Trophoblast cell (in vitro differentiated cells and primary cell): ENCODE measurements at regions not wholly inside any gene's neighbourhood (a gene's known extent, or its start where the extent isn't known, plus 50 kb on each side); places are given as distances from the start of the nearest gene placed in this dataset.

Experiments
- DNase-seq, 2 donors: peaks; one replicate each; pipeline ENCODE4 v3.0.0-alpha.2; 2016
- H2AFZ ChIP-seq: 2 replicates; pipeline ENCODE4 v1.6.1; 2013; ENCODE audit warnings: low read length, moderate library complexity, mild to moderate bottlenecking; ENCODE audit not compliant: insufficient read depth, poor library complexity
- H2AK5ac ChIP-seq: 2 replicates; pipeline ENCODE4 v1.6.1; 2013; ENCODE audit warnings: mild to moderate bottlenecking, low read length
- H2BK120ac ChIP-seq: 2 replicates; pipeline ENCODE4 v1.6.1; 2013; ENCODE audit warnings: low read length, mild to moderate bottlenecking, moderate library complexity; ENCODE audit not compliant: insufficient read depth, poor library complexity
- H2BK12ac ChIP-seq: 2 replicates; pipeline ENCODE4 v1.6.1; 2013; ENCODE audit warnings: mild to moderate bottlenecking, low read length, moderate library complexity
- H2BK5ac ChIP-seq: 2 replicates; pipeline ENCODE4 v1.6.1; 2013; ENCODE audit warnings: low read length, low read depth, moderate library complexity, mild to moderate bottlenecking; ENCODE audit not compliant: poor library complexity
- H3K14ac ChIP-seq: 2 replicates; pipeline ENCODE4 v1.6.1; 2013; ENCODE audit warnings: mild to moderate bottlenecking, low read length
- H3K18ac ChIP-seq: 2 replicates; pipeline ENCODE4 v1.6.1; 2013; ENCODE audit warnings: mild to moderate bottlenecking, low read length
- H3K23ac ChIP-seq: 2 replicates; pipeline ENCODE4 v1.6.1; 2013; ENCODE audit warnings: low read length
- H3K27ac ChIP-seq: 2 replicates; pipeline ENCODE4 v1.5.1; 2013; ENCODE audit warnings: low read depth, mild to moderate bottlenecking, inconsistent platforms, low read length, moderate library complexity
- H3K27me3 ChIP-seq: 2 replicates; pipeline ENCODE4 v1.6.1; 2013; ENCODE audit warnings: inconsistent platforms, mild to moderate bottlenecking, low read length, moderate library complexity; ENCODE audit not compliant: insufficient read depth
- H3K36me3 ChIP-seq, 2 experiments: 1 replicate in 1 of 2; 2 replicates in 1 of 2; pipeline ENCODE4 v1.6.1; 2013; ENCODE audit warnings: low read length in 2 of 2, mild to moderate bottlenecking in 2 of 2, moderate library complexity in 1 of 2; ENCODE audit not compliant: insufficient read depth in 2 of 2, control insufficient read depth in 1 of 2
- H3K4ac ChIP-seq: 2 replicates; pipeline ENCODE4 v1.6.1; 2013; ENCODE audit warnings: low read depth, mild to moderate bottlenecking, low read length, moderate library complexity
- H3K4me1 ChIP-seq, 2 experiments: 1 replicate in 1 of 2; 2 replicates in 1 of 2; pipeline ENCODE4 v1.6.1; 2013; ENCODE audit warnings: low read length in 2 of 2, mild to moderate bottlenecking in 2 of 2, moderate library complexity in 1 of 2; ENCODE audit not compliant: insufficient read depth in 2 of 2, control insufficient read depth in 1 of 2
- H3K4me2 ChIP-seq: 2 replicates; pipeline ENCODE4 v1.6.1; 2013; ENCODE audit warnings: inconsistent platforms, mild to moderate bottlenecking, low read length, moderate library complexity
- H3K4me3 ChIP-seq: 2 replicates; pipeline ENCODE4 v1.5.1; 2013; ENCODE audit warnings: mild to moderate bottlenecking, low read depth, low read length, inconsistent platforms
- H3K79me1 ChIP-seq: one replicate; pipeline ENCODE4 v1.6.1; 2013; ENCODE audit warnings: low read length
- H3K79me2 ChIP-seq: 2 replicates; pipeline ENCODE4 v1.6.1; 2013; ENCODE audit warnings: low read length, mild to moderate bottlenecking; ENCODE audit not compliant: control insufficient read depth, insufficient read depth, poor library complexity
- H3K9ac ChIP-seq: 2 replicates; pipeline ENCODE4 v1.6.1; 2013; ENCODE audit warnings: mild to moderate bottlenecking, low read length
- H3K9me3 ChIP-seq: 2 replicates; pipeline ENCODE4 v1.6.1; 2013; ENCODE audit warnings: low read depth, mild to moderate bottlenecking, control low read depth, inconsistent platforms, low read length; ENCODE audit not compliant: insufficient read depth
- H4K12ac ChIP-seq: 2 replicates; pipeline ENCODE4 v1.6.1; 2013; ENCODE audit warnings: low read depth, mild to moderate bottlenecking, low read length, moderate library complexity
- H4K8ac ChIP-seq: 2 replicates; pipeline ENCODE4 v1.6.1; 2013; ENCODE audit warnings: low read depth, mild to moderate bottlenecking, low read length, moderate library complexity
- H4K91ac ChIP-seq: one replicate; pipeline ENCODE4 v1.6.1; 2013; ENCODE audit warnings: low read depth, mild to moderate bottlenecking, low read length, moderate library complexity
- WGBS: extraction: QIAGEN DNeasy Blood & Tissue Kit; methylation state at CpG from one replicate; pipeline ENCODE4 v1.1.7; 2013; ENCODE audit warnings: missing lambda C conversion rate; ENCODE audit not compliant: insufficient read length, insufficient coverage; ENCODE audit errors: extremely low coverage; 5-methylcytosine and 5-hydroxymethylcytosine counted together

GRCh38 chr10:1854271-1854670 is 116.9 kb upstream of the ADARB2 start:
- no peaks in the 10 kb centered on the region for H3K79me1 ChIP-seq
- no peak overlapping the region for H3K27ac ChIP-seq
- H2BK12ac ChIP-seq = no peak overlapping the region
- no peak overlapping the region for H3K18ac ChIP-seq
- H2BK120ac ChIP-seq = no peak overlapping the region
- H4K12ac ChIP-seq = no peak overlapping the region
- H3K27me3 ChIP-seq = no peaks in the 10 kb centered on the region
- H2AK5ac ChIP-seq = no peak overlapping the region
- H3K4me3 ChIP-seq = no peak overlapping the region
- no peak overlapping the region for H2BK5ac ChIP-seq
- no peaks in the 10 kb centered on the region for H3K9me3 ChIP-seq
- no peaks in the 10 kb centered on the region for H3K4me1 ChIP-seq
- no peak overlapping the region for H3K4me2 ChIP-seq
- no peak overlapping the region for H3K23ac ChIP-seq
- H4K91ac ChIP-seq = no peak overlapping the region
- H3K4ac ChIP-seq = no peak overlapping the region
- no CpG with 5 or more reads among the region's 7 CpGs for WGBS
- no peak overlapping the region for H3K9ac ChIP-seq
- H3K36me3 ChIP-seq = no peaks in the 10 kb centered on the region
- H4K8ac ChIP-seq = no peak overlapping the region
- H3K79me2 ChIP-seq = no peaks in the 10 kb centered on the region
- H3K14ac ChIP-seq = no peak overlapping the region
- H2AFZ ChIP-seq = no peak overlapping the region
- no peak for DNase-seq

- Histone ChIP-seq H4K91ac (no peak overlapping the region), H3K4me3 (no peak overlapping the region), H2BK5ac (no peak overlapping the region), H2AK5ac (no peak overlapping the region), H3K79me2 (no peaks in the 10 kb centered on the region), H4K12ac (no peak overlapping the region), H3K27me3 (no peaks in the 10 kb centered on the region), H3K9ac (no peak overlapping the region), H3K36me3 (no peaks in the 10 kb centered on the region), H2AFZ (no peak overlapping the region), H4K8ac (no peak overlapping the region), H3K23ac (no peak overlapping the region), H2BK120ac (no peak overlapping the region), H3K14ac (no peak overlapping the region), H3K9me3 (no peaks in the 10 kb centered on the region), H2BK12ac (no peak overlapping the region), H3K4me1 (no peaks in the 10 kb centered on the region), H3K79me1 (no peaks in the 10 kb centered on the region), H3K4ac (no peak overlapping the region), H3K27ac (no peak overlapping the region), H3K4me2 (no peak overlapping the region), H3K18ac (no peak overlapping the region)
- DNase-seq = no peak
- no CpG with 5 or more reads among the region's 12 CpGs for WGBS
These were observed 116.5 kb upstream of the ADARB2 start for GRCh38 chr10:1853801-1854200.

- H3K9ac ChIP-seq = no peak overlapping the region
- no peak overlapping the region for H3K4me2 ChIP-seq
- H3K27me3 ChIP-seq = no peaks in the 10 kb centered on the region
- no peaks in the 10 kb centered on the region for H3K36me3 ChIP-seq
- H4K91ac ChIP-seq = no peak overlapping the region
- no peak overlapping the region for H3K14ac ChIP-seq
- no CpG with 5 or more reads among the region's 6 CpGs for WGBS
- H3K4me1 ChIP-seq = no peaks in the 10 kb centered on the region
- no peak overlapping the region for H2BK120ac ChIP-seq
- no peak overlapping the region for H4K12ac ChIP-seq
- no peak for DNase-seq
- no peak overlapping the region for H2AFZ ChIP-seq
- no peaks in the 10 kb centered on the region for H3K79me2 ChIP-seq
- no peaks in the 10 kb centered on the region for H3K79me1 ChIP-seq
- H3K18ac ChIP-seq = no peak overlapping the region
- no peak overlapping the region for H2BK12ac ChIP-seq
- no peak overlapping the region for H4K8ac ChIP-seq
- no peak overlapping the region for H3K4me3 ChIP-seq
- H3K4ac ChIP-seq = no peak overlapping the region
- no peak overlapping the region for H3K27ac ChIP-seq
- H3K23ac ChIP-seq = no peak overlapping the region
- no peak overlapping the region for H2BK5ac ChIP-seq
- no peaks in the 10 kb centered on the region for H3K9me3 ChIP-seq
- no peak overlapping the region for H2AK5ac ChIP-seq
These were observed 115.5 kb upstream of the ADARB2 start for GRCh38 chr10:1852841-1853240.

- WGBS = no CpG with 5 or more reads among the region's 8 CpGs
- H3K4me2 ChIP-seq = no peak overlapping the region
- H3K4me1 ChIP-seq = no peaks in the 10 kb centered on the region
- no peak for DNase-seq
- H3K79me2 ChIP-seq = no peaks in the 10 kb centered on the region
- H2AK5ac ChIP-seq = no peak overlapping the region
- no peaks in the 10 kb centered on the region for H3K79me1 ChIP-seq
- no peak overlapping the region for H3K9ac ChIP-seq
- no peak overlapping the region for H3K18ac ChIP-seq
- no peak overlapping the region for H2BK12ac ChIP-seq
- H4K8ac ChIP-seq = no peak overlapping the region
- no peaks in the 10 kb centered on the region for H3K36me3 ChIP-seq
- no peak overlapping the region for H3K14ac ChIP-seq
- H2AFZ ChIP-seq = no peak overlapping the region
- H3K23ac ChIP-seq = no peak overlapping the region
- no peak overlapping the region for H3K4ac ChIP-seq
- no peak overlapping the region for H4K91ac ChIP-seq
- no peak overlapping the region for H4K12ac ChIP-seq
- H2BK120ac ChIP-seq = no peak overlapping the region
- H2BK5ac ChIP-seq = no peak overlapping the region
- H3K9me3 ChIP-seq = no peaks in the 10 kb centered on the region
- no peaks in the 10 kb centered on the region for H3K27me3 ChIP-seq
- no peak overlapping the region for H3K27ac ChIP-seq
- H3K4me3 ChIP-seq = no peak overlapping the region
These were observed 114.4 kb upstream of the ADARB2 start for GRCh38 chr10:1851762-1852161.
